ENCODE measurements at regions not wholly inside any gene's neighbourhood (a gene's known extent, or its start where the extent isn't known, plus 50 kb on each side); places are given as distances from the start of the nearest gene placed in this dataset.
"Not testable (repeated sequence)": the region's sequence is repeated elsewhere in the genome, so short reads cannot be mapped to it uniquely, and the experiment has no call there.

GRCh38 chr1:192862271-192862670 is 53.4 kb downstream of the RGS2 start:
- H3K9me3 Mint-ChIP-seq = no peaks in the 10 kb centered on the region
- no peak for ATAC-seq (ENCODE audit: low read depth in 2 of 2)
- no peaks in the 10 kb centered on the region for H3K4me1 Mint-ChIP-seq
- no peak overlapping the region for H3K27ac Mint-ChIP-seq
- no peaks in the 10 kb centered on the region for H3K27me3 Mint-ChIP-seq
- no peak for DNase-seq
- no peaks in the 10 kb centered on the region for H3K36me3 Mint-ChIP-seq
- no peak overlapping the region for H3K4me3 Mint-ChIP-seq

GRCh38 chr1:192866241-192866868 is 57.5 kb downstream of the RGS2 start:
- H3K4me3 Mint-ChIP-seq = no peak overlapping the region
- H3K9me3 Mint-ChIP-seq = peaks cover 0 to 4% (median 0%) of the 10 kb centered on the region in 7 donors

GRCh38 chr1:192867180-192867579 is 58.3 kb downstream of the RGS2 start:
- peaks cover 0 to 7% (median 2%) of the 10 kb centered on the region in 7 donors for H3K9me3 Mint-ChIP-seq
- no peaks in the 10 kb centered on the region for H3K27me3 Mint-ChIP-seq
- no peak for ATAC-seq (ENCODE audit: low read depth in 2 of 2)
- H3K36me3 Mint-ChIP-seq = no peaks in the 10 kb centered on the region
- H3K27ac Mint-ChIP-seq = no peak overlapping the region
- H3K4me3 Mint-ChIP-seq = no peak overlapping the region
- DNase-seq = no peak
- H3K4me1 Mint-ChIP-seq = no peaks in the 10 kb centered on the region

More at GRCh38 chr1:192866241-192866868, 57.5 kb downstream of the RGS2 start:
- no peaks in the 10 kb centered on the region for H3K4me1 Mint-ChIP-seq
- ATAC-seq (ENCODE audit: low read depth in 2 of 2) (no peak), DNase-seq (no peak)
- H3K36me3 Mint-ChIP-seq = no peaks in the 10 kb centered on the region
- no peaks in the 10 kb centered on the region for H3K27me3 Mint-ChIP-seq
- no peak overlapping the region for H3K27ac Mint-ChIP-seq

- Mint-ChIP-seq H3K9me3 (peaks cover 0 to 7% (median 2%) of the 10 kb centered on the region in 7 donors), H3K4me1 (no peaks in the 10 kb centered on the region), H3K27ac (no peak overlapping the region), H3K27me3 (no peaks in the 10 kb centered on the region), H3K36me3 (no peaks in the 10 kb centered on the region), H3K4me3 (no peak overlapping the region)
- ATAC-seq (ENCODE audit: low read depth in 2 of 2) (no peak), DNase-seq (no peak)
Observed at GRCh38 chr1:192869308-192869940, 60.6 kb downstream of the RGS2 start.

- Mint-ChIP-seq H3K4me1 (no peaks in the 10 kb centered on the region), H3K9me3 (peaks cover 0 to 7% (median 2%) of the 10 kb centered on the region in 7 donors), H3K27ac (no peak overlapping the region), H3K27me3 (peaks cover 0 to 9% (median 9%) of the 10 kb centered on the region in 3 donors), H3K4me3 (no peak overlapping the region), H3K36me3 (no peaks in the 10 kb centered on the region)
- DNase-seq = no peak
- no peak for ATAC-seq (ENCODE audit: low read depth in 2 of 2)
Observed at GRCh38 chr1:192872010-192872409, 63.2 kb downstream of the RGS2 start.

- Mint-ChIP-seq H3K9me3 (peaks cover 0 to 7% (median 2%) of the 10 kb centered on the region in 7 donors), H3K27me3 (peaks cover 0 to 9% (median 9%) of the 10 kb centered on the region in 3 donors), H3K4me1 (no peaks in the 10 kb centered on the region), H3K36me3 (no peaks in the 10 kb centered on the region), H3K27ac (no peak overlapping the region), H3K4me3 (no peak overlapping the region)
- ATAC-seq (ENCODE audit: low read depth in 2 of 2) (no peak), DNase-seq (no peak)
Observed at GRCh38 chr1:192873836-192874235, 65.0 kb downstream of the RGS2 start.

- no peak for ATAC-seq (ENCODE audit: low read depth in 2 of 2)
- Mint-ChIP-seq H3K4me3 (no peak overlapping the region), H3K27ac (no peak overlapping the region), H3K9me3 (peaks cover 0 to 5% (median under 1%) of the 10 kb centered on the region in 7 donors), H3K4me1 (no peaks in the 10 kb centered on the region), H3K27me3 (peaks cover 0 to 9% (median 9%) of the 10 kb centered on the region in 3 donors), H3K36me3 (no peaks in the 10 kb centered on the region)
- DNase-seq = no peak
Observed at GRCh38 chr1:192876633-192877032, 67.8 kb downstream of the RGS2 start.

GRCh38 chr1:192877283-192877886 is 68.5 kb downstream of the RGS2 start:
- H3K4me3 Mint-ChIP-seq = no peak overlapping the region

GRCh38 chr1:192878249-192878648 is 69.4 kb downstream of the RGS2 start:
- H3K4me3 Mint-ChIP-seq = peak overlapping the region in 1 of 8 donors; percentile 22
- ATAC-seq (ENCODE audit: low read depth in 2 of 2) (no peak), DNase-seq (no peak)
- H3K4me1 Mint-ChIP-seq = no peaks in the 10 kb centered on the region
- peaks cover 0 to 9% (median 9%) of the 10 kb centered on the region in 3 donors for H3K27me3 Mint-ChIP-seq
- peaks cover 0 to 4% (median 0%) of the 10 kb centered on the region in 7 donors for H3K9me3 Mint-ChIP-seq
- H3K27ac Mint-ChIP-seq = no peak overlapping the region
- H3K36me3 Mint-ChIP-seq = no peaks in the 10 kb centered on the region

More at GRCh38 chr1:192877283-192877886, 68.5 kb downstream of the RGS2 start:
- H3K27ac Mint-ChIP-seq = no peak overlapping the region
- peaks cover 0 to 4% (median 0%) of the 10 kb centered on the region in 7 donors for H3K9me3 Mint-ChIP-seq
- no peaks in the 10 kb centered on the region for H3K4me1 Mint-ChIP-seq
- peaks cover 0 to 9% (median 9%) of the 10 kb centered on the region in 3 donors for H3K27me3 Mint-ChIP-seq
- no peaks in the 10 kb centered on the region for H3K36me3 Mint-ChIP-seq
- DNase-seq (no peak), ATAC-seq (ENCODE audit: low read depth in 2 of 2) (no peak)

- H3K4me3 Mint-ChIP-seq = no peak overlapping the region
Observed at GRCh38 chr1:192879406-192879805, 70.6 kb downstream of the RGS2 start.

GRCh38 chr1:192880231-192880630 is 71.4 kb downstream of the RGS2 start:
- no peak overlapping the region for H3K4me3 Mint-ChIP-seq
- H3K27me3 Mint-ChIP-seq = peaks cover 0 to 6% (median 6%) of the 10 kb centered on the region in 3 donors
- DNase-seq (no peak), ATAC-seq (ENCODE audit: low read depth in 2 of 2) (no peak)
- H3K4me1 Mint-ChIP-seq = no peaks in the 10 kb centered on the region
- H3K27ac Mint-ChIP-seq = no peak overlapping the region
- no peaks in the 10 kb centered on the region for H3K36me3 Mint-ChIP-seq
- peaks cover 0 to 4% (median 0%) of the 10 kb centered on the region in 7 donors for H3K9me3 Mint-ChIP-seq

More at GRCh38 chr1:192879406-192879805, 70.6 kb downstream of the RGS2 start:
- ATAC-seq (ENCODE audit: low read depth in 2 of 2) = no peak
- Mint-ChIP-seq H3K27me3 (peaks cover 0 to 9% (median 9%) of the 10 kb centered on the region in 3 donors), H3K9me3 (peaks cover 0 to 4% (median 0%) of the 10 kb centered on the region in 7 donors), H3K27ac (no peak overlapping the region), H3K36me3 (no peaks in the 10 kb centered on the region), H3K4me1 (no peaks in the 10 kb centered on the region)
- no peak for DNase-seq

GRCh38 chr1:192884241-192884640 is 75.4 kb downstream of the RGS2 start:
- Mint-ChIP-seq H3K36me3 (no peaks in the 10 kb centered on the region), H3K9me3 (peaks cover 0 to 5% (median 0%) of the 10 kb centered on the region in 7 donors), H3K4me3 (no peak overlapping the region), H3K27ac (peak overlapping the region in 2 of 6 donors; percentile 17 to 23), H3K27me3 (no peaks in the 10 kb centered on the region), H3K4me1 (no peaks in the 10 kb centered on the region)
- ATAC-seq (ENCODE audit: low read depth in 2 of 2) (no peak), DNase-seq (no peak)

- H3K27ac Mint-ChIP-seq = not testable (repeated sequence)
Observed at GRCh38 chr1:192885387-192885786, 76.5 kb downstream of the RGS2 start.

GRCh38 chr1:192887426-192887825 is 78.6 kb downstream of the RGS2 start:
- H3K27ac Mint-ChIP-seq = no peak overlapping the region
- H3K4me1 Mint-ChIP-seq = no peaks in the 10 kb centered on the region
- no peak for ATAC-seq (ENCODE audit: low read depth in 2 of 2)
- no peaks in the 10 kb centered on the region for H3K36me3 Mint-ChIP-seq
- DNase-seq = no peak
- no peaks in the 10 kb centered on the region for H3K27me3 Mint-ChIP-seq
- H3K4me3 Mint-ChIP-seq = no peak overlapping the region
- peaks cover 0 to 1% (median 0%) of the 10 kb centered on the region in 7 donors for H3K9me3 Mint-ChIP-seq

More at GRCh38 chr1:192885387-192885786, 76.5 kb downstream of the RGS2 start:
- not testable (repeated sequence) for H3K9me3 Mint-ChIP-seq, H3K36me3 Mint-ChIP-seq, H3K4me1 Mint-ChIP-seq, DNase-seq, H3K4me3 Mint-ChIP-seq, H3K27me3 Mint-ChIP-seq
- peak in 1 of 2 donors; percentile 52 for ATAC-seq (ENCODE audit: low read depth in 2 of 2)
